ENCODE measurements at regions not wholly inside any gene's neighbourhood (a gene's known extent, or its start where the extent isn't known, plus 50 kb on each side); places are given as distances from the start of the nearest gene placed in this dataset.

DNA sequence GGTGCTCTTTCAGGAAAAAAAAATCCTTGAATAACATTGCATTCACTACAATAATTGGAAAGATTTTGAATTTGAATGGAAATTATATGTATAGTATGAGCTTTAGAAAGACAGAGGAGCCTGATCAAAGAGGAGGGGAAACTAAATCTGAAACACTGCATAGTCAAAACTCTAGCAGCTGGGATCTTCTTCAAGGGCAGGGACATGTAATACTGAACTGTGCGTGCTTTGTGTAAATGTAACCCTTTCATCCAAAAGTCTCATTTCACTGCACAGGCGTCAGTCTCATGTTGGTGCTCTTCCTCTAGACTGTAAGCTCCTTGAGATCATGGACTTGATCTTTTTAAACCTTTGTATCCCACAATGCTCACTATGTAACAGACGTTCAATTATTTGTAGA is 212.0 kb upstream of the JADE1 start:
- TF ChIP-seq PHF8 (IDR thresholded peaks at IDR 0.05; ENCODE audit: borderline replicate concordance, low read length), result no peak
- TF ChIP-seq MAFK (IDR thresholded peaks at IDR 0.05; ENCODE audit: low read length), result no peak
- TF ChIP-seq, protein P1, sequence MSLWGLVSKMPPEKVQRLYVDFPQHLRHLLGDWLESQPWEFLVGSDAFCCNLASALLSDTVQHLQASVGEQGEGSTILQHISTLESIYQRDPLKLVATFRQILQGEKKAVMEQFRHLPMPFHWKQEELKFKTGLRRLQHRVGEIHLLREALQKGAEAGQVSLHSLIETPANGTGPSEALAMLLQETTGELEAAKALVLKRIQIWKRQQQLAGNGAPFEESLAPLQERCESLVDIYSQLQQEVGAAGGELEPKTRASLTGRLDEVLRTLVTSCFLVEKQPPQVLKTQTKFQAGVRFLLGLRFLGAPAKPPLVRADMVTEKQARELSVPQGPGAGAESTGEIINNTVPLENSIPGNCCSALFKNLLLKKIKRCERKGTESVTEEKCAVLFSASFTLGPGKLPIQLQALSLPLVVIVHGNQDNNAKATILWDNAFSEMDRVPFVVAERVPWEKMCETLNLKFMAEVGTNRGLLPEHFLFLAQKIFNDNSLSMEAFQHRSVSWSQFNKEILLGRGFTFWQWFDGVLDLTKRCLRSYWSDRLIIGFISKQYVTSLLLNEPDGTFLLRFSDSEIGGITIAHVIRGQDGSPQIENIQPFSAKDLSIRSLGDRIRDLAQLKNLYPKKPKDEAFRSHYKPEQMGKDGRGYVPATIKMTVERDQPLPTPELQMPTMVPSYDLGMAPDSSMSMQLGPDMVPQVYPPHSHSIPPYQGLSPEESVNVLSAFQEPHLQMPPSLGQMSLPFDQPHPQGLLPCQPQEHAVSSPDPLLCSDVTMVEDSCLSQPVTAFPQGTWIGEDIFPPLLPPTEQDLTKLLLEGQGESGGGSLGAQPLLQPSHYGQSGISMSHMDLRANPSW (CRISPR knock-in tag; IDR thresholded peaks at IDR 0.05), result no peak
